A673 (cell line): ENCODE measurements at regions not wholly inside any gene's neighbourhood (a gene's known extent, or its start where the extent isn't known, plus 50 kb on each side); places are given as distances from the start of the nearest gene placed in this dataset.
"Not testable (repeated sequence)": the region's sequence is repeated elsewhere in the genome, so short reads cannot be mapped to it uniquely, and the experiment has no call there.

Source experiments
- EZH2 ChIP-seq: fragments of 200-600 bp; sonication (generic); IDR thresholded peaks from 2 replicates; pipeline ENCODE4 v1.6.1; 2017; ENCODE audit warnings: borderline replicate concordance, low read depth, mild to moderate bottlenecking, mixed read lengths, antibody characterized with exemption, low read length; ENCODE audit not compliant: poor library complexity, severe bottlenecking
- TF ChIP-seq, protein P1 (sequence below): fragments of 300-800, 200-600 bp; sonication (generic); conservative IDR thresholded peaks from 2 replicates; pipeline ENCODE4 v1.5.1; 2017; ENCODE audit warnings: low read depth, mild to moderate bottlenecking, antibody characterized with exemption, low read length, moderate library complexity, mixed read lengths

DNA sequence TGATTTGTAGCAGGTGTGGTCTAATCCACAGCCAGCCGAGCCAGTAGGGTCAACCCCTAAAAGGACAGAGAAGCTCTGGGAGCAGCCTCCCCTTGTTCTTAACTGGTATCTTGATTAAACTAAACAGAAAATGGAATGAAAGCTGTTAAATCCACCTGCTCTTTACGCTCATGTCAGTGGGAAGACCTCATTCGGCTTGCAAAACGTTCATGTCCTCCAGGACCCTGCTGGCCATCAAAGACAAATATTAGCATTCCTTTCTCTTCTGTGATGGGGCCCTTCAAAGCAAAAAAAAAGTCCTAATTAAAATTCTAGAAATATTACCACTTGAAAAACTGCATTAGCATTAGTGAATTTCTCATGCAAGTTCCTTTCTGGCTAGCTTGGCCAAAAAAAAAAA is 355.0 kb downstream of the ANAPC1 start:
- TF ChIP-seq, protein P1, sequence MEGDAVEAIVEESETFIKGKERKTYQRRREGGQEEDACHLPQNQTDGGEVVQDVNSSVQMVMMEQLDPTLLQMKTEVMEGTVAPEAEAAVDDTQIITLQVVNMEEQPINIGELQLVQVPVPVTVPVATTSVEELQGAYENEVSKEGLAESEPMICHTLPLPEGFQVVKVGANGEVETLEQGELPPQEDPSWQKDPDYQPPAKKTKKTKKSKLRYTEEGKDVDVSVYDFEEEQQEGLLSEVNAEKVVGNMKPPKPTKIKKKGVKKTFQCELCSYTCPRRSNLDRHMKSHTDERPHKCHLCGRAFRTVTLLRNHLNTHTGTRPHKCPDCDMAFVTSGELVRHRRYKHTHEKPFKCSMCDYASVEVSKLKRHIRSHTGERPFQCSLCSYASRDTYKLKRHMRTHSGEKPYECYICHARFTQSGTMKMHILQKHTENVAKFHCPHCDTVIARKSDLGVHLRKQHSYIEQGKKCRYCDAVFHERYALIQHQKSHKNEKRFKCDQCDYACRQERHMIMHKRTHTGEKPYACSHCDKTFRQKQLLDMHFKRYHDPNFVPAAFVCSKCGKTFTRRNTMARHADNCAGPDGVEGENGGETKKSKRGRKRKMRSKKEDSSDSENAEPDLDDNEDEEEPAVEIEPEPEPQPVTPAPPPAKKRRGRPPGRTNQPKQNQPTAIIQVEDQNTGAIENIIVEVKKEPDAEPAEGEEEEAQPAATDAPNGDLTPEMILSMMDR = not testable (repeated sequence)
- not testable (repeated sequence) for TF ChIP-seq EZH2
